ENCODE measurements at regions not wholly inside any gene's neighbourhood (a gene's known extent, or its start where the extent isn't known, plus 50 kb on each side); places are given as distances from the start of the nearest gene placed in this dataset.

- no peak for DNase-seq
Measured at GRCh38 chr6:132868057-132868456, 53.7 kb downstream of the RPS12 start.

GRCh38 chr6:132872923-132873322, 58.6 kb downstream of the RPS12 start:
- DNase-seq, result no peak

GRCh38 chr6:132877003-132877402, 62.6 kb downstream of the RPS12 start:
- DNase-seq, result no peak

- no peak for DNase-seq
Measured at GRCh38 chr6:132887204-132887603, 72.8 kb downstream of the RPS12 start.

DNA sequence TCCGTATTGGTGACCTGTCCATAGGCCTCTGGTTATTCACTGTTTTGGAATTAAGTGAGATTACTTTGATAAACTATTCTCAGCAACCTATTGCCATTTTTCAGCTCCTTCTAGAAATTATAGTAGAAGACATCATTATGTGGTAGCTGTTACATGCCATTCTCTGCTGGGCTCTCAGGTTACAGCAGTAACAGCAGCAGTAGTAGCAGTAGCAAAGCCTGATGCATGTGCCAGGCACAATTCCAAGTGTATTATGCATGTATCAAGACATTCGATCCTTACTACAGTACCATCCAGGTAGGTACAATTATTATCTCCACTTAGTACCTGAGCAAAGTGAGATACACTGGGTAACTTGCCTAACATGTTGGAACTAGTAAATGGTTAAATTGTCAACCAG, 74.3 kb downstream of the RPS12 start:
- DNase-seq, result no peak

GRCh38 chr6:132892929-132893771, 78.8 kb downstream of the RPS12 start:
- no peak for DNase-seq

GRCh38 chr6:132893772-132894490, 79.6 kb downstream of the RPS12 start:
- DNase-seq, result no peak

GRCh38 chr6:132898376-132898775, 84.0 kb downstream of the RPS12 start:
- no peak for DNase-seq

GRCh38 chr6:132900849-132901248, 86.5 kb downstream of the RPS12 start:
- DNase-seq, result no peak

DNA sequence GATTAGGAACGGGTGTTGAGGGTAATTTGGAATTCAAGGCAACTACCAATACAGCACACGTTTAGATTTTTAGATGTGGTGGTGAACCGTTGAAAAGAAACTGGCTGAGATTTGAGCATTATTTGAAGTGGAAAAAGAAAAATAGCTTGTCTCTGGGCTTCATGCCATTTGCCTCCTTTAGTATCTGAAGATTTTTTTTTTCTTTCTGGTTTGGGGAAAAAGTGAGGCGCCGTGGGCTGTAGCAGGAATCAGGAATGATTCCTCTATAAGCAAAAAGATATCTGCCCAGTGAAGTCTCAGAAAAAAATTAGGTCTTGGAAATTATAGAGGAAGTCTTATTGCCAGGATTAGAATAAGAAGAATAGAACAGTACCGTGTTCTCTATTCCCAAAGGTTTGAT, 88.5 kb downstream of the RPS12 start:
- DNase-seq, result no peak

- no peak for DNase-seq
Measured at GRCh38 chr6:132907231-132907630, 92.9 kb downstream of the RPS12 start.

DNA sequence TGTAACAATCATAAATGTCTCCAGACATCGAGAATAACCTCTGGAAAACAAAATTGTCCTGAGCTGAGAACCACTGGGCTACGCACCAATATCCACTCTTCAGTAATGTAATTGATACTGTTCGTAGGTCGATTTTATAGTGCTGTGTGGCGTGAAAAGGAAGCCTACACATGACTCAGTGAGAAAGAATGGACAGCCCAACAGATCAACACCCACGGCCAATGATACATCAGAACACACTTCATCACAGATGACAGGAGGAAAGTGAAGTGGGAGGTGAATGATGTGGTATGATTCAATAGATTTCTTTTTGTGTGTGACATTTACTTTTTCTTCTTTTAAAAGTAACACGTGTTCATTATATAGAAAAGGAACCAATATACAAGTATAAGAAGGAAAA, 93.5 kb downstream of the RPS12 start:
- no peak for DNase-seq

- no peak for DNase-seq
Measured at GRCh38 chr6:132909742-132910141, 95.4 kb downstream of the RPS12 start.

DNA sequence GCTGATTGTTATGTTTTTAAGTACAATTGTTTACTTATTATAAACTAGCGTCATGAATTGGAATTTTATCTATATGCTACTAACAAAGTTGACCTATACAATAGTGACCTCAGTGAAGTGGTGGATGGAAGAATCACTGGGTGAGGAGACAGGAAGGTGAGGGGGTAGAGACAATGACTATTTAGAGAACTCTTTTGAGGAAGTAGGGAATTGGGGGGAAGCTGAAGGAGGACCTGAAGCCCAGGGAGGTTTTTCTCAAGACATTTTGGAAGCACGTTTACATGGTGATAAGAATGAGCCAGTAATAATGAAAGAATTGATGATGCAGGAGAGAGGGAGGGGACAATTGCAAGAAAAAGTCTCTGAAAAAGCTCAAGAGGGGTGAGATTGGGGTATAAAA, 96.4 kb downstream of the RPS12 start:
- DNase-seq, result no peak

DNA sequence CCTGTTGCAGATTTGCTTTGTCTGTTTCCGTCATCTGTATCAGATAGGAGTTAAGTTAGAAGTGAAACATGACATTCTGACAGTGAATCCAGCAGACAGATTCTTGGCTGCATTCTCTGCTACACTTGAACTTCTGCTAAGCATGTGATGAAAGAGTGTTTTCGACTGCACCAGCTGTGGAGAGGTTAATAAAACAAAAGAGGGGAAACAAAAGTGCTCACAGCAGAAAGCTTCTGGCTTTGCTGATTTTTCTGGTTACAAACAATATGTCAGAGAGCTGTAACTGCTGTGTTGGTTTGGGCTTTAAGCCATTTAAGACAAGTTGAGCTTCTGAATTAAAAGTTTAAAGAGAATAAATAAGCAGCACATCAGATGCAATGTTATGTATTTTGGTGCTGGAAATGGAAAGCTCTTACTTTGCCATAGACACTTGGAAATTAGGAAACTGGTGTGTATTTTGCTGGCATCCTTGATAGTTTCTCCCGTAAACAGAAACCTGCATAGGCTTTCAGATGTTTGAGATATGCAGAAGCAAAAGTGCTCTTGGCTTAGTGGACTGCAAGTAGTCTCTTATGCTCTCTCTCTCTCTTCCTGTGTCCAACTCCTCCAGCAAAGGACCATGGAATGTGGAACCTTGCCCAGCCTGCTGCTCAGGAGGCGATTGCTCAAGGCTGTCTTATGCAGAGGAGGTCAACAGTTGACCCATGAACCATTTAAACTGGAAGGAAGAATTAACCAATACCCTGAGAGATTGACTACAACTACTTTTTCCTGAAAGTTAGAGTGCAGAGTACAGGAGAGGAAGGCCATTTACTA, 104.9 kb downstream of the RPS12 start:
- no peak for DNase-seq

DNA sequence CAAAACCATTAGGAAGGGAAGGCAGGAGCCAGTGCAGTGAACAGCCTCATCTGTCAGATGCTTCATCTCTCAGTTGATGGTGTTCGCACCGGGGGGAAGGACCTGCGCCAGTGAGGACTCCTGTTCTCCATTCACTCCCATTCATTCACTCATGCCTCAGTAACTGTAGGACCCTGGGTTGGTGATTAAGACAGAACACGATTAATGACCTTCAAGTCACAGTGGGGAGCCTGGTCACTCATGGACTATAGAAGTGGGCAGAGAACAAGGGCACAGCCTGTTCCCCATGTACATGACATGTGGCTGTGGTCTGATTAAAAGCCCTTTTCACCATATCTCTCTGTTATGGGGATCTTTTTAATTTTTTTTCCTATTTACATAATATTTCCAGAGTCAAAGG, 113.3 kb downstream of the RPS12 start:
- no peak for DNase-seq

DNA sequence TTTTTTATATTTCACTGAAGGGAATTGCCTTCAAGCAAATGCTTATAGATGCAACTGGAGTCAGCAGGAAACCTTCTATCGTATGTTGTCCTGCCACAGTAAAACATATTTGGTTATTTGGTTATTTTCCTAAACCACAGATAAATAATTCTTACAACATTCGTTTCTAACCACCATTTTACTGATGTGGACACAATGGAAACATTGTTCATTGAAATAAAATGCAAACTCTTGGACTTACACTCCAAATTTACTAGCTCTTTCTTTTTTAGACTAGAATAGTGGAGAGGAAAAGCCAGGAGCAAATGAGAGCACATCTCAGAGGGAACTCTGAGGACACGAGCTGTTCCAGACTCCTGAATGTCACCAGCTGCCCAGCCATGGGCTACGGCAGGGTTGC, 114.8 kb downstream of the RPS12 start:
- no peak for DNase-seq

- no peak for DNase-seq
Measured at GRCh38 chr6:132931313-132931712, 116.9 kb downstream of the RPS12 start.

DNA sequence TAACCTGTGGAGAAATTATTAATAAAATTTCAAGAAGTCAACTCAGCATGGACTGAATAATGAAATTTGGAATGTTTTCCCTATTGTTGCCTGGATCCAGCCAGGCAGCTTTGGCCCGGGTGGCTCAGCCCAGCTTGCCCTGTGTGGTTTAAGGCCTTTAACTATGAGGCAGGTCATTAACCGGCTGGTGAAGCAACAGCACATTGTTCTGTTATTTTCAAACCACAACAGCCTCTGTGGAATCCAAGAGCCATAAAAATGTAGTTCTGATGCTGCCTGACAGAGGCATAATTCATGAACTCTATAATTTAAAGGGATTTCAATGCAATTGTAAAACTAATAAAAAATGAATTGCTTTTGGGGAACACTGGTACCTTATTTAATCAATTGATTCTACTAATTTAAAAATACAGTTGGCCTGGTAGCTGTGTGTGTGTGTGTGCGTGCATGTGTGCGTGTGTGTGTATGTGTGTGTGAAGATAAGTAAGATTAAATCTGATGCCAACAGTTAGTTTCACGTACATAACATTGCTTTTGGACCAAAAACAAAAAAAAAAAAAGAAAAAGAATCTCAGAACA, 117.7 kb downstream of the RPS12 start:
- DNase-seq, result no peak

- no peak for DNase-seq
Measured at GRCh38 chr6:132932588-132932987, 118.2 kb downstream of the RPS12 start.

DNA sequence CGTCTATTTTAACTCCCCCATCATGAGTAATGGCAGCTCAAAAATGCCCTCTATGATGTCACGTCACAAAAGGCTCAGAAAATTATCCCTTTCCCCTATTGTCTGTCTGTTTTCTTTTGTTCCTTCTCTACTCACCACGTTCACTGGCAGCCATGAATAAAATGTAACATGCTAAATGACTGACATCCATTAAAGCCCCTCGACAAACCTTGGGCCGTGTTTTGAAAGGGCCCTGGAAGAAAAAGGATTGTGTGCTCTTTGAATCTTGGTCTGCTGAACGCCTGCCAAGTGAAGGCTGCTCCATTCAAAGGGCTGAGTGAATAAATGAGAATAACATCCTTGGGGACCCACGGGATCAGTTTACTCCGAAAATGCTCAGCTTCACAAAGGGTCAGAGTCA, 118.7 kb downstream of the RPS12 start:
- DNase-seq, result no peak

GRCh38 chr6:132934496-132934895, 120.1 kb downstream of the RPS12 start:
- no peak for DNase-seq

DNA sequence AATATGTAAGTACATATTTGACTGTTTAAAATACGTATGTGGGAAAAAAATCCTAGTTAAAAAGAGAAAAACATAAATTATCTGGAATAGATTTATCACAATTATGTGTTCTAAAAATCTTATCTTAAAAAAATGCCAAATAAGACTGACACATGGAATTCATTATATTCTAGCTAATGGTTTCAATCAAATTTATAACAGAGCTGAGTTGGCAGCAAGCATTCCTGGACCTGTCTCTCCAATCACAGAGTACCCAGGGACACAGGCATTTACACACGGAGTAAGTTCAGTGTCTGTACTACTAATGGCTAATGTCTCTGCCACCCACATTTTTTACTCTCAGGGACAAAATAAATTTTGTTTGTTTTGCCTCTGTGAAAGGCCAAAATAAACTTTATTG, 122.3 kb downstream of the RPS12 start:
- no peak for DNase-seq

All from stimulated activated CD4-positive, alpha-beta T cell treated with anti-CD3 and anti-CD28 coated beads, Interleukin-4, amount 100 ng/mL, for 1 hour (primary cell).